ENCODE measurements at regions not wholly inside any gene's neighbourhood (a gene's known extent, or its start where the extent isn't known, plus 50 kb on each side); places are given as distances from the start of the nearest gene placed in this dataset.

DNA sequence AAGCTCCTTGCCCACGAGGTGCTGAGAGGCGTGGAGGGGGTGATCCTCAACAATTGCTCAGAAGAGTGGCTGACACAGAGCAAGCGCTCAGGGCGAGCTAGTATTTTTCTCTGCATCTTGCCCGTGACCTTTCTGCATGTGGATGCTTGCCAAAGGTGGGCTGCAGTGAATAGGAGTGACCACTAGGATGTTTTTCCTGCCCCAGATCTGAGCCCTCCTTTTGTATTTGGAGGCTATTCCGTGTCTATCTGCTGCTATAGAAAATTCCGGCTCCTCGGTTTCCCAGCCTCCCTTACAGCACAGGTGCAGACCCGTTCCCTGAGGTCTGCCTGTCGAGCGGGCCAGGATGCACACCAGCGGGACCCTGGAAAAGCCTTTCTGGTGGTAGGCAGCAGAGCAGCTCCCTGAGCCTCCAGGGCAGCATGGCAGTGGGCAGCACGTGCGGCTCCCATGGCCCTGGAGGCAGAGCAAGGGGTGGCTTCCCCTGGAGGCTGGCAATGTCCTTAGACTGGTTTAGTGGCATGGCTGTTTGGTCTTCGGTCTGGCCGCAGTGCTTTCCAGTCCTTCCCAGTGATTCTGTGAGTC, 145.1 kb upstream of the PCBD1 start:
- Mint-ChIP-seq H3K9me3 (ENCODE audit: unreplicated experiment) (no peaks in the 10 kb centered on the region), H3K27me3 (ENCODE audit: unreplicated experiment) (peaks cover 5% of the 10 kb centered on the region), H3K27ac (ENCODE audit: unreplicated experiment) (no peak overlapping the region), H3K4me1 (ENCODE audit: unreplicated experiment) (peaks cover 20% of the 10 kb centered on the region), H3K4me3 (ENCODE audit: unreplicated experiment) (no peak overlapping the region), H3K36me3 (ENCODE audit: low read depth, unreplicated experiment) (peaks cover 3% of the 10 kb centered on the region)
- no peak for DNase-seq (ENCODE audit: low spot score)
- TF ChIP-seq, protein P1, sequence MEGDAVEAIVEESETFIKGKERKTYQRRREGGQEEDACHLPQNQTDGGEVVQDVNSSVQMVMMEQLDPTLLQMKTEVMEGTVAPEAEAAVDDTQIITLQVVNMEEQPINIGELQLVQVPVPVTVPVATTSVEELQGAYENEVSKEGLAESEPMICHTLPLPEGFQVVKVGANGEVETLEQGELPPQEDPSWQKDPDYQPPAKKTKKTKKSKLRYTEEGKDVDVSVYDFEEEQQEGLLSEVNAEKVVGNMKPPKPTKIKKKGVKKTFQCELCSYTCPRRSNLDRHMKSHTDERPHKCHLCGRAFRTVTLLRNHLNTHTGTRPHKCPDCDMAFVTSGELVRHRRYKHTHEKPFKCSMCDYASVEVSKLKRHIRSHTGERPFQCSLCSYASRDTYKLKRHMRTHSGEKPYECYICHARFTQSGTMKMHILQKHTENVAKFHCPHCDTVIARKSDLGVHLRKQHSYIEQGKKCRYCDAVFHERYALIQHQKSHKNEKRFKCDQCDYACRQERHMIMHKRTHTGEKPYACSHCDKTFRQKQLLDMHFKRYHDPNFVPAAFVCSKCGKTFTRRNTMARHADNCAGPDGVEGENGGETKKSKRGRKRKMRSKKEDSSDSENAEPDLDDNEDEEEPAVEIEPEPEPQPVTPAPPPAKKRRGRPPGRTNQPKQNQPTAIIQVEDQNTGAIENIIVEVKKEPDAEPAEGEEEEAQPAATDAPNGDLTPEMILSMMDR (IDR thresholded peaks at IDR 0.05; ENCODE audit: unreplicated experiment), result peak; percentile 50

DNA sequence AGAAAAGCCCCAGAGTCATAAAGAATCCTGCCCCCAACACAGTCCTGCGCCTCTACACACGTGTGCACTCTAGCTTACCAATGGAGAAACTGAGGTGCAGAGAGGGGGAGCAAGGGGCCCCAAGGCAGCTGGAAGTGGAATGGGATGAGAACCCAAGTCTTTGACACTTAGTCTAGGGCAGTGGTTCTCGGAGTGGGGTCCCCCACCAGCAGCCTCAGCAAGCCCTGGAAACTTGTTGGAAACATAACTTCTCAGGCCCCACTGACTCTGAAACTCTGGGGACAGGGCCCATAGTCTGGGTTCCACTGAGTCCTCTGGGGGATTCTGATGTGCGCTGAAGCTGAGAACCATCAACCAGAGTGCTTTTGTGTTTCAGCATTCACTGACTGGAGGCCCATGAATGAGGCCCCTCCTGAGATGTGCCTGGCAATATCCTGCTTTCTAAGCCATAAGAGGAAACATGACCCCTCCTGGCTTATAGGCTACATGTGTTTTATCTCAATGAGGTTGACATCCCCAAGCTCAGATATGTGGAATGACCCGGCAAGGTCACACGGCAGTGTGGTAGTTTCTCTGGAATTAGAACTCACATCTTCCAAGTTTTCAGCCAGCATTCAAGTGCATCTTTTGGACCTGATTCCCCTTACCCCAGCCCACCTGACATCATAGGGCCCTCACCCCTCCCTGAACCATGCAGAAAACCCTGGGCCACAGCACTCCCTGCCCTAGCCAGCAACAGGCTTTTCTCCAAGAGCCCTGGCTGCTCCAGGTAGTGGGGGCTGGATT, 147.3 kb upstream of the PCBD1 start:
- peaks cover 16% of the 10 kb centered on the region for H3K4me1 Mint-ChIP-seq (ENCODE audit: unreplicated experiment)
- H3K9me3 Mint-ChIP-seq (ENCODE audit: unreplicated experiment), result no peaks in the 10 kb centered on the region
- peaks cover 4% of the 10 kb centered on the region for H3K27me3 Mint-ChIP-seq (ENCODE audit: unreplicated experiment)
- TF ChIP-seq, protein P1 (IDR thresholded peaks at IDR 0.05; ENCODE audit: unreplicated experiment), result no peak
- H3K36me3 Mint-ChIP-seq (ENCODE audit: low read depth, unreplicated experiment), result peaks cover 3% of the 10 kb centered on the region
- no peak overlapping the region for H3K27ac Mint-ChIP-seq (ENCODE audit: unreplicated experiment)
- no peak for DNase-seq (ENCODE audit: low spot score)
- H3K4me3 Mint-ChIP-seq (ENCODE audit: unreplicated experiment), result no peak overlapping the region

DNA sequence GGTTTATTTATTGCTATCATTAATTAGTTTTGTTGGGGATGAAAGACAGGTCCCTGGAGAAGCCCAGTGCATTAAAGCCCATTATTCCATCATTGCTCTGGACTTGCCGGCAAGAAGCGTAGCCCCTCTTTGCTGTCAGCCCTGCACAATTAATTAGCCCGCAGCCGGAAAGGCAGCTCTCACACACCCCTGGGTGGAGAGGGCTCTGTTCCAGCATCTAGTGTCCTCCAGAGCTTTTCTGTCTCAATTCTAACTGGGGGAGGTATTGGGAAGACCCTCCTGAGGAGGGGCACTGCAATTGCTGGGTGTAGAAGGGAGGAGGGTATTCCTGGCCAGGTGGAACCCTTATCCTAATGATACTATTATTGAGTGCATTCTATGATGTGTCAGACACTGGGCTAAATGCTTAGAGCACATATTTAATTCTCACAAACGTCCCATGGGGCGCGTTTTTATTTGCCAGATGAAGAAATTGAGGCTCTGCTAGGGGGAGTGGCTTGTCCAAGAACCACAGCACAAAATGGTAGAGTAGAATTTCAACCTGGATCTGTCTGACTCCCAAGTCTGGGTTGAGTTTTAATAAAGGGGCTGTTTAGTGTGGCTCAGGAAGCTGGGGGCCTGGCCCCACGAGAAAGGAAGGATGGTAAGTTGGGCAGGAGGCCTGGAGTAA, 148.1 kb upstream of the PCBD1 start:
- Mint-ChIP-seq H3K36me3 (ENCODE audit: low read depth, unreplicated experiment) (peaks cover 3% of the 10 kb centered on the region), H3K27me3 (ENCODE audit: unreplicated experiment) (peaks cover 4% of the 10 kb centered on the region), H3K9me3 (ENCODE audit: unreplicated experiment) (no peaks in the 10 kb centered on the region), H3K4me3 (ENCODE audit: unreplicated experiment) (no peak overlapping the region), H3K4me1 (ENCODE audit: unreplicated experiment) (peaks cover 8% of the 10 kb centered on the region), H3K27ac (ENCODE audit: unreplicated experiment) (no peak overlapping the region)
- TF ChIP-seq, protein P1 (IDR thresholded peaks at IDR 0.05; ENCODE audit: unreplicated experiment), result no peak
- no peak for DNase-seq (ENCODE audit: low spot score)

DNA sequence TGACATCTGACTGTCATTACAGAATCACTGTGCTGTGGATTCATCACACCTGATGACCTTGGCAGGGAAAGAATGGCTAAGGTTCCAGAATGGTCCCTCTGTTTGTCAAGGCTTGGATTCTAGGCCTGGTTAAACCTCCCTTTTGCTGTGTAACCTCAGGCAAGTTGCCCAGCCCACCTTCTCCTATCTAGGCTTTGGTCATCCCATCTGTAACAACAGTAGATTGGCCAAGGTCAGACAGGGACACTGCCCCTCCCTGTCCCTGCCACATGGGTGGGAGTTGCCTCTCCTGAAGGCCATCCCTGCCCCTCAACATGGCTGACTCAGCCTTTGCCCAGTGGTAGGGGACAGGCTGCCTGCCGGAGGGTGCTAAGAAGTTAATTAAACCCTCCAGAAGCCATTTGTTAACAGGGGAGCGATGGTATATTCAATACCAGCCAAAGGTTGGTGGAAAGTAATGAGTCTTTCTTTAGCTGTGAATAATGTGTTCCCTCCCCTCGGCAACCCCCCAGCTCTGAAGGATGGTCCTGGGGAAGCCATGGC, 149.8 kb upstream of the PCBD1 start:
- no peak overlapping the region for H3K4me3 Mint-ChIP-seq (ENCODE audit: unreplicated experiment)
- peaks cover 4% of the 10 kb centered on the region for H3K27me3 Mint-ChIP-seq (ENCODE audit: unreplicated experiment)
- no peaks in the 10 kb centered on the region for H3K4me1 Mint-ChIP-seq (ENCODE audit: unreplicated experiment)
- peaks cover 3% of the 10 kb centered on the region for H3K36me3 Mint-ChIP-seq (ENCODE audit: low read depth, unreplicated experiment)
- no peak for DNase-seq (ENCODE audit: low spot score)
- no peak overlapping the region for H3K27ac Mint-ChIP-seq (ENCODE audit: unreplicated experiment)
- no peaks in the 10 kb centered on the region for H3K9me3 Mint-ChIP-seq (ENCODE audit: unreplicated experiment)
- TF ChIP-seq, protein P1 (IDR thresholded peaks at IDR 0.05; ENCODE audit: unreplicated experiment), result no peak
